ENCODE measurements at regions not wholly inside any gene's neighbourhood (a gene's known extent, or its start where the extent isn't known, plus 50 kb on each side); places are given as distances from the start of the nearest gene placed in this dataset.

DNA sequence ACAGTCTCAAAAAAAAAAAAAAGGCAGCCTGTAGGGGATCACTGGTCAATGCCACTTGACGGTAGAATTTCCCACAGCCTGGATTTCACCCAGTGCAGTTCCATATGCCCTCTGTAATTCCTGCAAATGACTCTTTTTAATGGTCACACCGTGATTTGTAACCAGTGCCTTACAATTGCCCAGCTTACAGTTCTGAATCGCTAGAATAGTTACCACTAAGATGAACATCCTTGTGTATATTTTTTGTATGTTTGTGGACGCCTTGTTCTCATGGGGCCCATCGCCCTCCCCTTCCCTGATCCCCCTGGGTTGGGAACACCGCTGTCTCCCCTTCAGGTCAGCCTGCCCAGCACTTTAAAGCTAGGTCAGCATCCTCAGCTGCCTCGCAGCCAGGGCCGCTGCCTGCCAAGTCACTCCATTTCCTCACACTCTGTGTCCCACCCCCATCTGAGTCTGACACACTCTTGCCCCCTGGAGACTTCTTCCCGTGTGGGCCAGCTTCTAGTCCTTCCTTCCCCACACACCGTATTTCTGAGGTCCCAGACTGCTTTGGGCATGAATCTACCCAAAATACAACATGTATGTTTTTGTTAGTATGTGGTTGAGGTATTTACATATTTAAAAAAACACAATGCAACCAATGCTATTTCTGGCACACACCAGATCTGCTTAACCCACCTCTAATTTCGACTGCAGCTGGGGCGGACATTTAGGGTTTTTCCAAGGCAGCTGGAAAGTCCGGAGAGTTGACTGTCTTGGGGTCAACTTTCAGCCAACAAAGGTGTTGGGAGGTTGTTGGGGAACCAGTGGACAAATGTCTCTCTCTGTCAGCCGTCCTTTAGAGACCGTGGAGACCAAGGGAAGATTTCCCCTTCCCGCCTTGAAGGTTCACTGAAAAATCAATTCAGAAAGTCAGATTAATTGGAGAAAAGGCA is 120.5 kb upstream of the NEK6 start:
- intact Hi-C loops (cut with micrococcal nuclease; ENCODE audit: unreplicated experiment): no loop called here

DNA sequence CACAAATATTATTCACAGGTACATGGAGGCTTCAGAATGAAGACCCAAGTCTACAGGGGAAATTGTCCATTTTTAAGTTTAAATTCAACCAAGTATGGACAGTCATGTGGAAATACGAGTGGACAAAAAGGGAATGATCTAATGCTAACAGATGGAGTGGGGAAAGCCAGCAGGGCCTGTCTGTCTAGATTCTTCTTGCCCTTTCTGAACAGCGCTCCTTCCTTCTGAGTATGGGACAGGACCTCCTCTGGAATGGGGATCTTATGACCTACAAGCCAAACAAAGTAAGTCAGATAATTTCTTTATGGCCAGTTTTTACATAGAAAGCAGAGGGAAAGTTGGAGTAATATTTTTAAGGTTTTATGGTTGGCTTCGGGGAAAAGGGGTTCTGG is 119.8 kb upstream of the NEK6 start:
- CTCF ChIA-PET: no interaction called here
- H3K27ac ChIP-seq: no peak overlapping the region
- no TSS peak for BruUV-seq (replicated peaks)

More for the DNA sequence above, 120.5 kb upstream of the NEK6 start:
- Histone ChIP-seq H3K36me3 (ENCODE audit: low read depth) (no peaks in the 10 kb centered on the region), H3K4me2 (peak overlapping the region; percentile 16; the same call in 1 of the 2 replicates), H3K27ac (no peak overlapping the region), H3F3A (ENCODE audit: insufficient read depth, low read depth) (peaks cover 9% of the 10 kb centered on the region; the same call in 1 of the 2 replicates), H3K9me2 (ENCODE audit: insufficient read depth) (no peaks in the 10 kb centered on the region), H2AFZ (no peak overlapping the region), H4K20me1 (ENCODE audit: insufficient read depth) (no peaks in the 10 kb centered on the region), H3K79me2 (ENCODE audit: low read depth) (no peaks in the 10 kb centered on the region), H3K27me3 (ENCODE audit: insufficient read depth, low read depth) (no peaks in the 10 kb centered on the region), H3K9me3 (ENCODE audit: insufficient read depth, low read depth) (no peaks in the 10 kb centered on the region), H3K4me1 (replicated peaks; ENCODE audit: insufficient read depth) (peaks cover 19% of the 10 kb centered on the region), H3K4me3 (no peak overlapping the region)
- POLR2A ChIA-PET (ENCODE audit: unreplicated experiment): no interaction called here
- TF ChIP-seq EZH2 (IDR thresholded peaks at IDR 0.05; ENCODE audit: low read depth): no peak
- TF ChIP-seq, protein P1, sequence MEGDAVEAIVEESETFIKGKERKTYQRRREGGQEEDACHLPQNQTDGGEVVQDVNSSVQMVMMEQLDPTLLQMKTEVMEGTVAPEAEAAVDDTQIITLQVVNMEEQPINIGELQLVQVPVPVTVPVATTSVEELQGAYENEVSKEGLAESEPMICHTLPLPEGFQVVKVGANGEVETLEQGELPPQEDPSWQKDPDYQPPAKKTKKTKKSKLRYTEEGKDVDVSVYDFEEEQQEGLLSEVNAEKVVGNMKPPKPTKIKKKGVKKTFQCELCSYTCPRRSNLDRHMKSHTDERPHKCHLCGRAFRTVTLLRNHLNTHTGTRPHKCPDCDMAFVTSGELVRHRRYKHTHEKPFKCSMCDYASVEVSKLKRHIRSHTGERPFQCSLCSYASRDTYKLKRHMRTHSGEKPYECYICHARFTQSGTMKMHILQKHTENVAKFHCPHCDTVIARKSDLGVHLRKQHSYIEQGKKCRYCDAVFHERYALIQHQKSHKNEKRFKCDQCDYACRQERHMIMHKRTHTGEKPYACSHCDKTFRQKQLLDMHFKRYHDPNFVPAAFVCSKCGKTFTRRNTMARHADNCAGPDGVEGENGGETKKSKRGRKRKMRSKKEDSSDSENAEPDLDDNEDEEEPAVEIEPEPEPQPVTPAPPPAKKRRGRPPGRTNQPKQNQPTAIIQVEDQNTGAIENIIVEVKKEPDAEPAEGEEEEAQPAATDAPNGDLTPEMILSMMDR (conservative IDR thresholded peaks at IDR 0.05): no peak
- no TSS peak for BruUV-seq (replicated peaks)
- no peak for DNase-seq
- CTCF ChIA-PET: no interaction called here

DNA sequence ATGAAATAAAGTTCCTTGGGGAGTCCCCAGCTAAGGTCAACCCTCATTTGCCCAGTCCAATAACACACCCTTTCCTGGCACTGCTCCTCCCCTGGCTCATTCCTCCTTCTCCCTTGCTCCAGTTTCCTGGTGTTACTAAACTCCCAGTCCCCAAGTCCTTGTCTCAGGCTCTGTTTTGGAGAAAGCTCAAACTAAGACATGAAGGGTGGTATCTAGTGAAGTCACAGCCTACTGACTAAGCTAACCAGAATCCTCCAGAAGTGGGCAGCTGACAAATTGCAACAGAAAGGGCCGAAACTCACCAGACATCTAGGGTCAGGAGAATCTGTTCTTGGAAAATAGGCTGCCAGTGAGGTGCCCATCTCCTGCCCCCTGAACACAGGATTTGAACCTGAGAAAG is 118.7 kb upstream of the NEK6 start:
- Histone ChIP-seq H3K27me3 (ENCODE audit: insufficient read depth, low read depth) (no peaks in the 10 kb centered on the region), H2AFZ (no peak overlapping the region), H3K79me2 (ENCODE audit: low read depth) (no peaks in the 10 kb centered on the region), H3K9me2 (ENCODE audit: insufficient read depth) (no peaks in the 10 kb centered on the region), H4K20me1 (ENCODE audit: insufficient read depth) (no peaks in the 10 kb centered on the region), H3K4me2 (no peak overlapping the region), H3K36me3 (ENCODE audit: low read depth) (no peaks in the 10 kb centered on the region), H3K27ac (no peak overlapping the region), H3F3A (ENCODE audit: insufficient read depth, low read depth) (peaks cover 11% of the 10 kb centered on the region; the same call in 1 of the 2 replicates), H3K4me1 (replicated peaks; ENCODE audit: insufficient read depth) (peaks cover 32% of the 10 kb centered on the region), H3K9me3 (ENCODE audit: insufficient read depth, low read depth) (no peaks in the 10 kb centered on the region), H3K4me3 (no peak overlapping the region)
- ChIA-PET CTCF (interaction anchor here (0.7 kb wide), 1 partner anchor 10 kb away, joined by 4 read pairs; no protein-coding TSS in a partner anchor), POLR2A (ENCODE audit: unreplicated experiment) (interaction anchor here (0.5 kb wide), 1 partner anchor 83 kb away, joined by 5 read pairs; no protein-coding TSS in a partner anchor)
- no peak for DNase-seq
- intact Hi-C loops (cut with micrococcal nuclease; ENCODE audit: unreplicated experiment): no loop called here
- BruUV-seq (replicated peaks): no TSS peak
- TF ChIP-seq, protein P1 (conservative IDR thresholded peaks at IDR 0.05): no peak
- no peak for TF ChIP-seq EZH2 (IDR thresholded peaks at IDR 0.05; ENCODE audit: low read depth)

More for the DNA sequence above, 119.8 kb upstream of the NEK6 start:
- Histone ChIP-seq H3K4me1 (replicated peaks; ENCODE audit: insufficient read depth) (peaks cover 22% of the 10 kb centered on the region), H2AFZ (no peak overlapping the region), H3K79me2 (ENCODE audit: low read depth) (no peaks in the 10 kb centered on the region), H3K27me3 (ENCODE audit: insufficient read depth, low read depth) (no peaks in the 10 kb centered on the region), H3K4me2 (peak overlapping the region; percentile 16; the same call in 1 of the 2 replicates), H4K20me1 (ENCODE audit: insufficient read depth) (no peaks in the 10 kb centered on the region), H3K9me2 (ENCODE audit: insufficient read depth) (no peaks in the 10 kb centered on the region), H3F3A (ENCODE audit: insufficient read depth, low read depth) (peaks cover 11% of the 10 kb centered on the region; the same call in 1 of the 2 replicates), H3K4me3 (no peak overlapping the region), H3K9me3 (ENCODE audit: insufficient read depth, low read depth) (no peaks in the 10 kb centered on the region), H3K36me3 (ENCODE audit: low read depth) (no peaks in the 10 kb centered on the region)
- TF ChIP-seq, protein P1 (conservative IDR thresholded peaks at IDR 0.05): no peak
- no peak for TF ChIP-seq EZH2 (IDR thresholded peaks at IDR 0.05; ENCODE audit: low read depth)
- intact Hi-C loops (cut with micrococcal nuclease; ENCODE audit: unreplicated experiment): no loop called here
- peak; percentile 38 to 73 for DNase-seq
- POLR2A ChIA-PET (ENCODE audit: unreplicated experiment): no interaction called here

All from PC-9 (cell line).